Adrenal gland (tissue), 5 donors: ENCODE measurements at regions not wholly inside any gene's neighbourhood (a gene's known extent, or its start where the extent isn't known, plus 50 kb on each side); places are given as distances from the start of the nearest gene placed in this dataset.
"Not testable (repeated sequence)": the region's sequence is repeated elsewhere in the genome, so short reads cannot be mapped to it uniquely, and the experiment has no call there.

Experiments
- POLR2A ChIP-seq, 2 donors: fragments of 450-650 bp; IDR thresholded peaks; one replicate each; pipeline ENCODE4 v1.6.1; 2017; ENCODE audit warnings: antibody characterized with exemption in 2 of 2, mild to moderate bottlenecking in 2 of 2, moderate library complexity in 1 of 2
- TF ChIP-seq, protein P1 (sequence below), 6 experiments: fragments of 450-650 bp in 4 of 6; fragments of 200-600 bp in 2 of 6; sonication (generic) in 1 of 6; IDR thresholded peaks; 1 replicate in 5 of 6; 2 replicates in 1 of 6; pipeline versions ENCODE4 v1.5.1 to v1.8.0; 2016 to 2021; ENCODE audit warnings: antibody characterized with exemption in 6 of 6, mild to moderate bottlenecking in 2 of 6, moderate library complexity in 1 of 6
- donor health status: DM: no; HTN: no; CAD: no.

- TF ChIP-seq, protein P1, sequence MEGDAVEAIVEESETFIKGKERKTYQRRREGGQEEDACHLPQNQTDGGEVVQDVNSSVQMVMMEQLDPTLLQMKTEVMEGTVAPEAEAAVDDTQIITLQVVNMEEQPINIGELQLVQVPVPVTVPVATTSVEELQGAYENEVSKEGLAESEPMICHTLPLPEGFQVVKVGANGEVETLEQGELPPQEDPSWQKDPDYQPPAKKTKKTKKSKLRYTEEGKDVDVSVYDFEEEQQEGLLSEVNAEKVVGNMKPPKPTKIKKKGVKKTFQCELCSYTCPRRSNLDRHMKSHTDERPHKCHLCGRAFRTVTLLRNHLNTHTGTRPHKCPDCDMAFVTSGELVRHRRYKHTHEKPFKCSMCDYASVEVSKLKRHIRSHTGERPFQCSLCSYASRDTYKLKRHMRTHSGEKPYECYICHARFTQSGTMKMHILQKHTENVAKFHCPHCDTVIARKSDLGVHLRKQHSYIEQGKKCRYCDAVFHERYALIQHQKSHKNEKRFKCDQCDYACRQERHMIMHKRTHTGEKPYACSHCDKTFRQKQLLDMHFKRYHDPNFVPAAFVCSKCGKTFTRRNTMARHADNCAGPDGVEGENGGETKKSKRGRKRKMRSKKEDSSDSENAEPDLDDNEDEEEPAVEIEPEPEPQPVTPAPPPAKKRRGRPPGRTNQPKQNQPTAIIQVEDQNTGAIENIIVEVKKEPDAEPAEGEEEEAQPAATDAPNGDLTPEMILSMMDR (IDR thresholded peaks at IDR 0.05): not testable (repeated sequence)
- TF ChIP-seq POLR2A (IDR thresholded peaks at IDR 0.05): not testable (repeated sequence)
Observed at GRCh38 chr14:19487690-19488089, 53.5 kb upstream of the POTEG start.
